CD4-positive, alpha-beta T cell treated with Interleukin-21 for 1 hour (primary cell): ENCODE measurements at regions not wholly inside any gene's neighbourhood (a gene's known extent, or its start where the extent isn't known, plus 50 kb on each side); places are given as distances from the start of the nearest gene placed in this dataset.
"Not testable (repeated sequence)": the region's sequence is repeated elsewhere in the genome, so short reads cannot be mapped to it uniquely, and the experiment has no call there.

Experiments
- DNase-seq: peaks from one replicate; pipeline ENCODE4 v3.0.0-alpha.2; 2020

GRCh38 chr6:144786825-144787224, 501.7 kb downstream of the UTRN start:
- DNase-seq: no peak

- no peak for DNase-seq
Observed at GRCh38 chr6:144793744-144794143, 508.6 kb downstream of the UTRN start.

GRCh38 chr6:144795022-144795421, 509.9 kb downstream of the UTRN start:
- not testable (repeated sequence) for DNase-seq

GRCh38 chr6:144796070-144796469, 510.9 kb downstream of the UTRN start:
- no peak for DNase-seq

GRCh38 chr6:144797881-144798589, 512.9 kb downstream of the UTRN start:
- DNase-seq: no peak

GRCh38 chr6:144804246-144804790, 519.2 kb downstream of the UTRN start:
- no peak for DNase-seq

- DNase-seq: no peak
Observed at GRCh38 chr6:144805049-144805448, 519.9 kb downstream of the UTRN start.

GRCh38 chr6:144806222-144806621, 521.1 kb downstream of the UTRN start:
- no peak for DNase-seq

- no peak for DNase-seq
Observed at GRCh38 chr6:144809120-144809519, 524.0 kb downstream of the UTRN start.

- DNase-seq: no peak
Observed at GRCh38 chr6:144809969-144810368, 524.8 kb downstream of the UTRN start.

- DNase-seq: no peak
Observed at GRCh38 chr6:144811140-144811539, 526.0 kb downstream of the UTRN start.

- no peak for DNase-seq
Observed at GRCh38 chr6:144816936-144817335, 531.8 kb downstream of the UTRN start.

- no peak for DNase-seq
Observed at GRCh38 chr6:144820270-144820669, 535.1 kb downstream of the UTRN start.

- DNase-seq: no peak
Observed at GRCh38 chr6:144823131-144823530, 538.0 kb downstream of the UTRN start.

GRCh38 chr6:144824018-144824417, 538.9 kb downstream of the UTRN start:
- DNase-seq: no peak

- no peak for DNase-seq
Observed at GRCh38 chr6:144834426-144835038, 549.4 kb downstream of the UTRN start.

- DNase-seq: no peak
Observed at GRCh38 chr6:144835322-144835973, 550.3 kb downstream of the UTRN start.

- DNase-seq: no peak
Observed at GRCh38 chr6:144840619-144841018, 555.5 kb downstream of the UTRN start.

- DNase-seq: no peak
Observed at GRCh38 chr6:144843701-144844100, 558.6 kb downstream of the UTRN start.

- no peak for DNase-seq
Observed at GRCh38 chr6:144844596-144844995, 559.5 kb downstream of the UTRN start.

- DNase-seq: no peak
Observed at GRCh38 chr6:144845186-144845585, 560.1 kb downstream of the UTRN start.

- no peak for DNase-seq
Observed at GRCh38 chr6:144847916-144848315, 562.8 kb downstream of the UTRN start.

GRCh38 chr6:144849920-144850319, 564.8 kb downstream of the UTRN start:
- DNase-seq: no peak

- DNase-seq: no peak
Observed at GRCh38 chr6:144853603-144854002, 568.5 kb downstream of the UTRN start.
